M059J (cell line): ENCODE measurements at regions not wholly inside any gene's neighbourhood (a gene's known extent, or its start where the extent isn't known, plus 50 kb on each side); places are given as distances from the start of the nearest gene placed in this dataset.

Experiments
- DNase-seq: peaks from one replicate; pipeline ENCODE4 v3.0.0-alpha.2; 2012; ENCODE audit warnings: low read depth

GRCh38 chr13:39233519-39233918 is 195.3 kb downstream of the NHLRC3 start:
- DNase-seq = no peak

GRCh38 chr13:39244561-39245230 is 206.4 kb downstream of the NHLRC3 start:
- DNase-seq = no peak

DNA sequence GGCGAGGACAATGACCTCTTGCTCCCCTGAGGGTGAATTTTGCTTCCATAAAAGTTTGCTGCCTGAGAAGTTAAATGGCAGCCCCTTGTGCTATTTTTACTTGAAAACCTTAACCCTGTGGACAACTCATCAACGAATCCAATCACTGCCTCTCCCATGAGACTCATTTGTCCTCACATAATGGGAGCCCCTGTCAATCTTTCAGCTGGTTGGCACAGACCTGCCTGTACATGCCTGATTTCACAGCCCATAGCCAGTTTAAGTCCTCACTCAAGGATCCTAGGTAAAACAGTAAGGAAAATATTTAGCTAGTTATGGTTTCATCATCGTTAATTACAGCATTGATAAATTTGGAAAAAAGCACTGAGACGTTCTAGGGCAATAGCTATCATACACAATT is 207.4 kb downstream of the NHLRC3 start:
- no peak for DNase-seq

- DNase-seq = no peak
Measured at GRCh38 chr13:39249982-39250381, 211.7 kb downstream of the NHLRC3 start.

DNA sequence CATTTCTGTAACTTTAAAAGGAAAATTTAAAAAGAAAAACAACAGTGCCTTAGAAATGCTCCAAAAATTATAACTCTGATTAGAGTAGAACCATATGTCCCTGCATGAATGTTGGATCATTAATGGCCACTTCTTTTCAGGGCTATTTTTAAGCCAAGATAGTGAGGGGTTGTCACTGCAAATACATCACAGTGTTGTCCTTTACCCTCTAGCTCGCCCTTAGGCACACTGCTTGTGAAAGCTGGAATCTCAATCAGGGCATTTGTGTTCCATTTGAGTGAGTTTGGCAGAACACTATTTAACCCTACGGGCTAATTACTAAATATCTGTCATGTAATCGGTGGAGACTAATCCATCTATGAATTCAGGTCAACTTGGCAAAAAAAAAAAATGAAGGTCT is 212.2 kb downstream of the NHLRC3 start:
- no peak for DNase-seq

- DNase-seq = no peak
Measured at GRCh38 chr13:39251340-39251739, 213.1 kb downstream of the NHLRC3 start.

- DNase-seq = peak; percentile 5
Measured at GRCh38 chr13:39253774-39254173, 215.5 kb downstream of the NHLRC3 start.

- no peak for DNase-seq
Measured at GRCh38 chr13:39254601-39255000, 216.3 kb downstream of the NHLRC3 start.

GRCh38 chr13:39257642-39258041 is 219.4 kb downstream of the NHLRC3 start:
- DNase-seq = no peak

- DNase-seq = no peak
Measured at GRCh38 chr13:39259371-39260140, 221.3 kb downstream of the NHLRC3 start.

- peak; percentile 42 for DNase-seq
Measured at GRCh38 chr13:39263033-39263432, 224.8 kb downstream of the NHLRC3 start.

- DNase-seq = no peak
Measured at GRCh38 chr13:39263531-39263930, 225.3 kb downstream of the NHLRC3 start.

GRCh38 chr13:39266426-39266825 is 228.2 kb downstream of the NHLRC3 start:
- DNase-seq = peak; percentile 7

DNA sequence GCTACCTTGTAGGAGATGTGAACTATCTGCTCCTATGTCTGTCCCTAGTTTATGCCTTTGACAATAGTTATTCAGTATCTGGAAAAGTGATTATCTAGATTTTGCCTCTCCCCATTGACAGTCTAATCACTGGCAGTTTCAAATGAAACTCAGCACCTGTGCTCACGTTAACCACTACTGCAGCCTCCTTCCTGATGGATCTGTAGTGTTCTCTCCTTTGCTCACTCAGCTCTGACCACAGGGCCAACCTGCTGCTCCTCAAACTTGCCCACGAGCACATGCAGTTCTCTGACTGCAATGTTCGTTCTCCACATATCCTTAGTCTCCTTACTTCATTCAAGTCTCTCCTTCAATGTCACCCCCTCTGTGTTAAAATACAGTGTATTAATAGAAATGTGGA is 230.1 kb downstream of the NHLRC3 start:
- DNase-seq = no peak

- DNase-seq = no peak
Measured at GRCh38 chr13:39269004-39269403, 230.7 kb downstream of the NHLRC3 start.

DNA sequence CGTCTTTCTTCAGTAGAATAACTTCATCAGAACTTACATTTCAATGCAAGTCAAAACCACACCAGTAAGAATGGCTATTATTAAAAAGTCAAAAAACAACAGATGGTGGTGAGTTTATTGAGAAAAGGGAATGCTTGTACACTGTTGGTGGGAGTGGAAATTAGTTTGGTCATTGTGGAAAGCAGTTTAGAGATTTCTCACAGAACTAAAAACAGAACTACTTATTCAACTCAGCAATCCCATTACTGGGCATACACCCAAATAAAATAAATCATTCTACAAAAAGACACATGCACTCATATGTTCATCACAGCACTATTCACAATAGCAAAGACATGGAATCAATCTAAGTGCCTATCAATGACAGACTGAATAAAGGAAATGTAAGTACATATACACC is 231.2 kb downstream of the NHLRC3 start:
- DNase-seq = no peak

- no peak for DNase-seq
Measured at GRCh38 chr13:39272994-39273393, 234.7 kb downstream of the NHLRC3 start.

GRCh38 chr13:39273953-39274738 is 235.9 kb downstream of the NHLRC3 start:
- DNase-seq = peak; percentile 23

DNA sequence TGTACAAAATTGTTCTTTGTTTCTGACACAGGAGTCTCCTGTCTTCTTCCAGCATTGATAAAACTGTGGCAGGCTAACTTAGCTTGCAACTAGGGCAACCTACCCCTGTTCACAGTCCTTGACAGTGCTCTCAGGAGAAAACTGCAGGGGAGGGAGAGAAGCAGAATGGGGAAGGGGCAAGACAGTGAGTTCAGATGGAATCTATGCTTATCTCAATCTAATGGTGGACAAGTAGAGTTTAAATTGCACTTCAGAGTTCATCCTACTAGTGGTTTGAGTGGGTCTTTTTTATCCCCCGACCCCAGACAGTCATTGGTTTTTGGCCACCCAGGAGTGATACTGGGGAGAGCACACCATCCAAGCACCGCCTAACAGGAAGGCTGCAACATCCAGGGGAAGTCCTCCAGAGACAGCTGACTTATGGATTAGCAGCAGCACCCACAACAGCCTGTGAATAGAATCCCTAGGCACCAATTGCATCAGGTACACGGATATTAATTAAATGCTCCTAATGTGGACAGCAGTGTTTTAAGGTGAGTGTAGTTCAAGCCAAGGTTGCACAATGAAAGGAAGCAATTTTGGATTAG is 236.6 kb downstream of the NHLRC3 start:
- no peak for DNase-seq

- no peak for DNase-seq
Measured at GRCh38 chr13:39279077-39279476, 240.8 kb downstream of the NHLRC3 start.

- no peak for DNase-seq
Measured at GRCh38 chr13:39281539-39282150, 243.4 kb downstream of the NHLRC3 start.
